Activated T-cell treated with anti-CD3 and anti-CD28 coated beads, Interleukin-2, amount 50 U/mL, for 1 hour (primary cell): ENCODE measurements at regions not wholly inside any gene's neighbourhood (a gene's known extent, or its start where the extent isn't known, plus 50 kb on each side); places are given as distances from the start of the nearest gene placed in this dataset.

Source experiments
- DNase-seq: peaks from one replicate; pipeline ENCODE4 v3.0.0-alpha.2; 2020

DNA sequence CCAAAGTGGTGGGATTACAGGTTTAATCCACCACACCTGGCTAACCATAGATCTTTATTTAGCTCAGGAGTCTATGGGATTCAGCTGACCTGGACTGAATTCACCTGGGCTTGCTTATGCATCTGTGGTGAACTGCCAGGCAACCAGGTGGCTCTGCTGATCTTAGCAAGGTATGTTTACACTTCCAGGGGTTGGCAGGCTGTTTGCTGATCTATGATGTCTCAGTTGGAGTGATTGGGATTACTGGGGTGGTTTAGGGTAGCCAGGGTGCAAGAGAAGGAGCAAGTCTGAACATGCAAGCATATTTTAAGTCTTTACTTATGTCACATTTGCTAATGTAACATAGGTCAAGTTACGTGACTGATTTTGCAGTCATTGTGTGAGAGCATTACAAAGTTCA is 63.6 kb upstream of the JAK2 start:
- no peak for DNase-seq

DNA sequence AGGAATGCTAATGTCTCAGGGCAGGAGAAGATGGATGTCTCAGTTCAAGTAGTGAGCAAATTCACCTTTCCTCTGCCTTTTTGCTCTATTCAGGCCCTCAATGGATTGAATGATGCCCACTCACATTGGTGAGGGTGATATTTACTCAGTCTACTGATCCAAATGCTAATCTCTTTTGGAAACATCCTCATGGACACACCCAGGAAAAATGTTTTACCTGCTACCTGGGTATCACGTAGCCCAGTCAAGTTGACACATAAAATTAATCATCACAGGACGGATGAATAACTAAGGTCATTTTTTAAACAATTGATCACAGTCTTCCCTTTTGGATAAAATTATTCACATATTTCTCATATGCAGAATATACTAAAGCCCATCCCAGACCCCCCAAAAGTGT is 63.0 kb upstream of the JAK2 start:
- no peak for DNase-seq

DNA sequence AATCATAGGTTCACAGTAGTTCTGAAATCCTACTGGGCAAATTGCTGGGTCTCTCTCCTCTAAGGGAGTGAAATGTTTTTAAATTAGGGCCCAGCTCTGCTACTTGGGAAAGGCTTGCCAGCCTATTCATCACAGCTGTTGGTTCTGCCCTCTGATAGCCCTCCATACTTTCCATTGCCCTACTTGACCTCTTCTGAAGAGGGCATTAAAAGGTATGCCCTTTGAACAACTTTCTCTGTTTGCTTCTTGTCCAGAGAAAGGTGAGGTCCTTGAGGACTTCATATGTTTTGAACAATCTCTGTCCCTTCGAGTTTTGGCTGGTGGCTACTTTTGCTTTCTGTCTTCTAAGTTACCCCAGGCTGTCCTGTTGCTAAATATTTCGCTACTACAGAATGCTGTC is 62.3 kb upstream of the JAK2 start:
- DNase-seq, result no peak

DNA sequence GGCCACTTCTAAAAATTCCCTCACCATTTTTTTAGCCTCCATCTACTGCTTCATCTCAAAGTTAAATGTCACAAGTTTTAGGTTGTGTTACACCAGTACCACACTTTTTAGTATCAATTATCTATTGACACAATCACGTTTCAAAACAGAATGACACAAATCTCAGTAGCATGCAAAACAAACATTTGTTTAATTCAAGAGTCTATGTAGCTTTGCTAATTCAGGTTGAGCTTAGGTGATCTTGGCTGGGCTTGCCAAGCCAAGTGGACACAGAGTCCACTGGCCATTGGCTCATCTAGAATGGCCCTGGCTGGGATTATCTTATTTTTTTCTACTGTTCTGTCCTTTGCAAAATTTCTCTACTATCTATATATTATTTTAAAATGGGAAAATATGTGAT is 61.9 kb upstream of the JAK2 start:
- no peak for DNase-seq

DNA sequence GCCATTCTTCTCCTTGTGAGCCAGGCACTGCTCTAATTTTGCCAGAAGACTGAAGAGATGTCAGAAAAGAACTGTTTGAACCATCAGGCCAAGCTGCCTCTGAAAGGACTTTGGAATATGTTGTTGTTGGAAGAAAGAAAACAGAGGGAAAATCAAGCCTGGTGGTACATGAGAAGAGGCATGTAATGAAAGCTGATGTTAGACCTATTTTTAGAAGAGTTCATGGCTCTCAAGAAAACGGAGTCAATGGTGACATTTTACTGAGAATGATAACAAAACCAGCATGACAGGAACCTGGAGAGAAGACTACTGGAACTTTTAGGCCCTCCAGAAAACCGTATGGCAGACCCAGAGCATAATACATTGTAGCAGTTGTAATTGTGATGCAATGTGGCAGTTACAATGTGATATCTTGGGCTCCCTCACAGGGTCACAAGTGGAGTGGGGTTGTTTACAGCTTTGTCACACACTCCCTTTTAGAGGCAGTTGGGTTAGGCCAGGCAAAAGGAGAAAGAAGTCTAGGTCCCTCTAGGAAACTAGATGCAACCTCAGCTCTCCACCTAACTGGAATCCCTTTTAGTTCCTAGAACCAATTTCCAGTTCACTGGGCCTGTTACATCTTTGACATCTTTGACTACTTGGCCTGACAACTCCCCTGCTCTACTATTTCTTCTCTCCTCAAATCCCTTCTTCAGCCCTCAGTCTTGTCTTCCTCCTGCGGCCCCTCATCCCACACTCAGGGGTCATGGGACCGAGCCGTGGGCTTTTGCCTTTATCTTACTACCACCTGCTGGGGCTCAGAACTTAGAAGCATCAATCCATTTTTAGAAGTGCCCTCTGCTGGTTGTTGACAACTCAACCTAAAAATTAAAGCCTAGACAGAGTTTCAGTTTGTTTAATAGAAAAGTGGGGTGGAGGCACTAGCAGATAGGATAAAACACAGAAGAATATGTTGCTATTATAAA is 61.2 kb upstream of the JAK2 start:
- DNase-seq, result peak; percentile 19

DNA sequence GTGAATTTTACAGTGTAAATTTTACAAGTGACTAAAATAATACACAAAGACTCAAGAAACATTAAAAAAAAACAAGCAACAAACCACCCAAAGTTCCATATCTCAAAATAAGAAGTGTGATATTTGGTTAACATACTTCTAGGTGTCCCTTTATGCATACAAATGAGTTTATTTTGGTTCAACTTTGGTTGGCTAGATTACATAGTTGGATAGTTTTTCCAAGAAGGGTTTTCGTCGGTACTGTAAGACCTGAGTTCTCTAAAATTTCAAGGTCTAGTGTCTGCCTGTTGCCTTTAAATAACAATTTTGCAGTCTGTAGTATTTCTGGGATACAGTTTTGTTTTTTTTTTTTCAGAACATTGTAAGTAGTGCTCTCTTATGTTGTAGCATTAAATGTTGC is 58.8 kb upstream of the JAK2 start:
- DNase-seq, result no peak

DNA sequence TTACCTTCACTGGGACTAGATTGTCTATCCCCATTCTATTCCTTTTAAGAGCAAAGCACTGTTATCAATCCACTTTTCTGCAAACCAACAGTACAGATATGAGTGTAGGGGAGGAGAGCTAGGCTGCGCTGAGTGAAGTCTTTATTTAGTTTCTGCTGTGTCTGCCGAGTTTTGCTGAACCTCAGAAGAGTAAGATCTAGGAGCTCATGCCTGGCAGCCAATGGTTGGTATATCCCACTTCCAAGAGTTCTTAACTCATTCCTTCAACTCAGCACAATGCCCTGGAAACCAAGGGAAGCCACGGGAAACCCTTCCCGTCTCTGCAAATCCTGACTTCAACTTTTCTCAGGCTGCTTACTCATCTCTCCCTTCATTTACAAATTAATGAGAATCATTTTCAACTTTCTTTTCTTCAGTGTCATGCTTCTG is 58.0 kb upstream of the JAK2 start:
- DNase-seq, result no peak

DNA sequence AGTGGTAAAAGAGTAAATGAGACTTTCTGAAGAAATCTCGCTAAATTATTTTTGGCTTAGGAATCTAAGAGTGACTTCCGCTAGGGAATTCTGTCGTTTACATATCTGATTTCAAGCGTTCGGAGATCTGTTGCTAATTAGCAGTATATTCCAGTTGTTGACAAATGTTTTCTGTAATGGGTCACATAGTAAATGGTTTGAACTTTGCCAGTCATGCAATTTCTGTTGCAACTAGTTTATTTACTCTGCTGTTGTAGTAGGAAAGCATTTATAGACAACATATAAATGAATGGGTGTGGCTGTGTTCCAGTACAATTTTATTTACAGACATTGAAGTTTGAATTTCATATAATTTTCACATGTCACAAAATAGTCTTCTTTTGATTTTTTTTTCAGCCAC is 57.4 kb upstream of the JAK2 start:
- no peak for DNase-seq

DNA sequence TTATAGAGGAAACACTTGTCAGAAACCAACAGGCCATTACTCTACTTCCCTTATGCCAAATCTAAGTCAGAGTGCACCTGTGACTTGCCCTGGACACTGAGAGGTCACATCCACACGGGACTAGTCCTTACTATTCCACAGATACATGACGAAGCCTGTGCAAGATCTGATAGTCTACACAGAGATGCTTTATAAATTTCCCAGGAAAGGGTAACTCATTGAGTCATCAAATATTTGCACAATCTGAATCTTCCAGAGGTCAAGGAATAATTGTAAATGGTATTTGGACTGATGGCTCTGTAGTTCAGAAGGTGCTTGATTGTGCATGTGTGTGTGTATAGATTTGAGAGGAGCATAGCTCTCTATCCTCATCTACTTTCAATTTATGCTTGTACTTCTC is 55.2 kb upstream of the JAK2 start:
- DNase-seq, result no peak

DNA sequence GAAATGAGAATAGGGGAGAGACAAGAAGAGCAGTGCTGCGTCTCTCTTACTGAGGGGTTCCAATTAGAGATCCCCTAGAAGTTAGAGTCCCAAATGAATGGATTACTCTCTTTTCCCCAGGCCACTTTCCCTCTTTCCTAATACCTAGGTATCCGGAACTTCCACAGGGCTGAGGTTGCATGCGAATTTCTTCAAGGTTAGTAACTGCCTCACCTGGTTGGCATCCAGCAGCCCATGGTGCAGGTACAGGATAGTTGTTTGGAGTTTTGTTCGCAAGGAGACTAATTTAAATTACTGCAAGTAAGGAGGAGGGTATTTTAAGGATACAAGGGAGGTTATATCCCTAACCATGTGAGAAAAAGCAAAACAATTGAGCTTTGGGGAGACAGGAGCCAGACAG is 52.4 kb upstream of the JAK2 start:
- no peak for DNase-seq

DNA sequence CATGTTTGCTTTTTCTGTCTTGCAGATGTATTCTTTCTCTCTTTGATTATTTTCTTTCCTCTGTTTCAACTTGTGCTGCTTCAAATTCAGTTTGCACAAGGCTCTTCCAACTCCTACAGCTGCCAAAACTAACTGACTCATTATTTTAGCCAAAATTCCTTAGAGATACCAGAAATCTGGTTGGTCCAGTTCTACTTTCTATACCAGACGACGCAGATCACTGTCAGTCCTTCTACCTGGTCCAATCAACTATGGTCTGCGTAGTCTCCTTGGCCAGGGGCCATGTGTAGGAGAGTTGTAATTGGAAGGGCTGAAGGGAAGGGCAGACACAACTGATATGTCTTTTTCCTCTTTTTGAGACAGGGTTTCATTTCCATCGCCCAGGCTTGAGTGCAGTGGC is 51.9 kb upstream of the JAK2 start:
- DNase-seq, result no peak

DNA sequence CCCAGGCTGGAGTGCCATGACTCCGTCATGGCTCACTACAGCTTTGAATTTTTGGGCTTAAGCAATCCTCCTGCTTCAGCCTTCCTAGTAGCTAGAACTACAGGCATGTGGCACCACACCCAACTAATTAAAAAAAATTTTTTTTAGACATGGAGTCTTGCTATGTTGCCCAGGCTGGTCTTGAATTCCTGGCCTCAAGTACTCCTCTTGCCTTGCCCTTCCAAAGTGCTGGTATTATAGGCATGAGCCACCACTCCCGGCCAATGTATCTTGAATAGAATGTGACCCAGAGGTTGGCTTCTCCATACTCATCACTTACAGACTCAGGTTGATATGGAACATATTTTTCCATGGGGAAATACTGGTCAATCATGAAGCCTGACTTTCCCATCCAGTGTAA is 51.2 kb upstream of the JAK2 start:
- no peak for DNase-seq

DNA sequence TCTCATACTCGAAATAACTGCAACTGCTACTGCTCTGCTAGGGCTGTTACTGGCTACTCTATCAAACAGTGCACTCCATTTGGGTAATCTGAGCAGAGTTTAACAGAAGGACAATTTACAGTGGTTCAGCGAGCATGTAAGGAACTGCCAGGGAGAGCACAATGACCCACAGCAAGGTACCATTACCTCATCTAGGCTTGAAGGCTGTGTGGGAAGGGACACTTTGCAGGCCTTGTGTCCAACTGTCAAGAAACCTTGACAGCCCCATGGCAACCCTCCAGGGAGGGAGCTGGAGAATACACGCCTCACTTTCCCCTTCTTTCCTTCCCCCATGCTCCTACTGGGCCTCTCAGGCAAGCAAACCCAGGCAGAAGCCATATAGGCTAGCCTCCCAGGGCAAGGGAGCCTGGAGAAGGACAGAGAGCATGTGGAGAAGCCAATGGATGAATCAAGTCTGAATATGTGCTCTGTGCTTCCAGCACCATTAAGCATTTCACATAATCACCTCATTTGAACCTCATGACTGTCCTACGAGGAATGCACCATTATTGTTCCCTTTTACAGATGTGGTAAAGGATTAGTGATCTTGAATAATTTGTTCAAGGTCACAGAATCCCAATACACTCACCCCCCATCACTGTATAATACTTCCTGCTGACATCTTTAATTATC is 49.9 kb upstream of the JAK2 start:
- DNase-seq, result no peak
